RCC 7860 (cell line): ENCODE measurements at regions not wholly inside any gene's neighbourhood (a gene's known extent, or its start where the extent isn't known, plus 50 kb on each side); places are given as distances from the start of the nearest gene placed in this dataset.

ENCODE experiments used
- DNase-seq: peaks from one replicate; pipeline ENCODE4 v3.0.0-alpha.2; 2015; ENCODE audit warnings: low spot score
- FAIRE-seq: peaks from 2 replicates; lab custom pipeline; 2012; peaks lifted over from hg19 to GRCh38; lab: Jason Lieb, UNC

DNA sequence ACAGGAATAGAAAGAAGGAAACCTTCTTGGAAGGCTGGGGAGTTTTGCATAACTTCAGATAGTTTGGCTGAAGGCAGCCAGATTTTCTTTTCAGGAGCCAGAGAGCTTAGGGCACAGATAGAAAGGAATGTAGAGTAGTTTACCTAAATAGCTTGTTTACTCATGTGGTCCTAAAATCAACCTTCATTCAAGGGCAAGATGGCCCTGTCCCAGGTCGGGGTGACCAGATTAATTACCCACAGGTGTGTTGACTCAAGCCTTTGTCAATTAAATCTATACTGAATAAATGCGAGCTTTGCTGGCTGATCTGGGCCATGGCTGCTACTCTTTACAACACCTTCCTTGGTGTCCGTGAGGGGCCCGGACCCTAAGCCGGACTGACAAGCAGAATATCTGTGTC, 792.0 kb upstream of the MAN1A1 start:
- DNase-seq = no peak

GRCh38 chr6:120137492-120137891, 787.9 kb upstream of the MAN1A1 start:
- no peak for DNase-seq
- FAIRE-seq = no peak

More for the DNA sequence above, 792.0 kb upstream of the MAN1A1 start:
- FAIRE-seq = no peak

- FAIRE-seq = no peak
- no peak for DNase-seq
Measured at GRCh38 chr6:120129228-120129627, 779.7 kb upstream of the MAN1A1 start.

GRCh38 chr6:120122401-120122800, 772.8 kb upstream of the MAN1A1 start:
- no peak for FAIRE-seq
- no peak for DNase-seq

DNA sequence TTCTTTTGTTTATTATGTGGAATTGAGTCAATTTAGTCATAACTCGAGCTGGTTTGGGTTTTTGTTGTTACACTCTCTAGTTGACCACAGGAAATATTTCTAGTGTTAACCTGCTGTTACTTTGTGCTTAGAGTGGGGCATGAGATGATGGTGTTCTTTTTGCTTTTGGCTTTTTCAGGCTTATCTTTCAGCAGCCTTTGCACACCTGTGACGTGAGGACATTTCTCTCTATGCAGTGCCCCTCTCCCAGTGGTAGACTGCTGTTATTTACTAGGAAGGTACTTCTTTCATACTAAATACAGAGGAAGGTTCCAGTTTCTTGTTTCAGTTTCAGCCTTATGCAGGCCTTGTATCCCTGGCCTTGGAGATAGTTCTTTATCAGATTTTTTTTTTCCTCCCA, 766.8 kb upstream of the MAN1A1 start:
- FAIRE-seq (no peak), DNase-seq (no peak)

DNA sequence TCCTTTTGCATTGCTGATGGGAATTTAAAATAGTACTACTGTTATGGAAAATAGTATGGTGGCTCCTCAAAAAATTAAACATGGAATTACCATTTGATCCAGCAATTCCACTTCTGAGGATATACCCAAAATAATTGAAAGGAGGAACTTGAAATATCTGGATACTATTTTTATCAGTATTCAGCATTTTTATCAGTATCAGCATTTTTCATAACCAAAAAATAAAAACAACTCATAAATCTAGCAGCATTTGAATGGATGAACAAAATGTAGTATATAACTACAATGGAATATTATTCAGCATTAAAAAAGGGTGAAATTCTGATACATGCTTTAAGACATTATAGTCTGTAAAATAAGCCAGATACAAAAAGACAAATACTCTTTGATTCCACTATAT, 763.4 kb upstream of the MAN1A1 start:
- DNase-seq = no peak
- FAIRE-seq = no peak

DNA sequence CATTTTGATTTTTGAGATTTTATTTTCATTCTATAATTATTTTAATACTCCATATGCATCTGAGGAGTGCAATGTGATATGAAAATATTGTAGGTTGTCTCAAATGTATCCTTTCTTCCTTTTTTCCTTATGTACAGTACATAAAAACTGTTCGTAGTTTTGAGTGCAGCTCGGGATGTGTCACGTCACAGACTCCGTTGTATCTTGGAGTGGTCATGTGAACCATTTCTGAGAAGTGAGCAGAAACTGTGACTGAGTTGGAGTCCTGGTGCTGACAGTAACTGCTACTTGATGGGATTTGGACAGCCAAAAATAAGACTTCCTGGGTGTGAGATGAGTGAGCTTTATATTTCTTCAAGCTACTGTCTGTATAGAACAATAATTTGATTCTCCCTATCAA, 761.4 kb upstream of the MAN1A1 start:
- DNase-seq (no peak), FAIRE-seq (no peak)

DNA sequence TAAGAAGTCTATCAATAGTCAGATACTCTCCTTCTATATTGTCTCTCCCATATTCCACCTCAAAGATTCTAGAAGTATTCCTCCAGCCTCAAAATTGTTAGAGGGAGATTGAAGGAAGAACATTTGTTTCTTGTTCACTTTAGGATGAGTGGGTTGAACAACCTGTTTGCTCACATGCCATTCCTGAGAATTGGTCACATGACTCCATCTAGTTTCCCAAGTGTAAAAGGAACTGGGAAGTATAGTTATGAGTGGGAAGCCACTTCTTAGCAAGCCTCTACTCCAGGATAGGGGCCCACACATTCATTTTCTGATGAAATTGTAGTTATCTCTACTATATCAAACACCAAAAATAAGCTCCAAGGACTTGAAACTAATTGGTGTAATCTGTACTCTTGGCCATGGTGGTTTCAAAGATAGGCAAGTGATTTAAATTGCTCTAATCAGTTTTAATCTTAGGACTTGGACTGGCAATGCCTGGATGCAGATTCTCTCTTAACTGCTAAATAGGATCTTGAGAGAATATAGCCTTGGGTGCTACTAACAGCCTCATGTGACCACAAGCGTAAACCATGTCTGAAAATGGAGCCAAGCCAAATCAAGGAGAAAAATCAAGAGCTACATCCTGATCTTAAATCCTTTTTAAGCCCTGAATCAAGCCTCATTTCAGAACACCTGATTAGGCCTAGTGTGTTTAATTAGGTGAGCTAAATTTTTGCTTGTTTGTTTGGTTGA, 758.7 kb upstream of the MAN1A1 start:
- FAIRE-seq (no peak), DNase-seq (no peak)

DNA sequence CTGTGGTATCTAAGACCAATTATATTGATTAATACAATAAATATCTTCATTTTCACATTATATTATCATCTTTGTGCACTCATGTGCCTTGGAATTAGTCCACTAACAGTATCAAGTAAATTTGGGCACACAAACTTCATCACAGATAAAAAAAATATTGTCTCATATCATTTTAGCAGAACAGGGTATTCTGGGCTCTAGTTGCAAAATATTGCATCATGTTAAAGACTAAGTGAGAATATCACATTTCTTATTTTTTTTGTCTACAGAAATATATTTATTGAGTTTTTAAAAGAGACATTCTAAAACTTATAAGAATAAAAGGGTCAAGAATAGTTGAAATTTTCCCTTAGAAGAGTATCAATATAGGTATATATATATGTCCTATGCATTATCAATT, 754.1 kb upstream of the MAN1A1 start:
- no peak for DNase-seq
- FAIRE-seq = no peak

DNA sequence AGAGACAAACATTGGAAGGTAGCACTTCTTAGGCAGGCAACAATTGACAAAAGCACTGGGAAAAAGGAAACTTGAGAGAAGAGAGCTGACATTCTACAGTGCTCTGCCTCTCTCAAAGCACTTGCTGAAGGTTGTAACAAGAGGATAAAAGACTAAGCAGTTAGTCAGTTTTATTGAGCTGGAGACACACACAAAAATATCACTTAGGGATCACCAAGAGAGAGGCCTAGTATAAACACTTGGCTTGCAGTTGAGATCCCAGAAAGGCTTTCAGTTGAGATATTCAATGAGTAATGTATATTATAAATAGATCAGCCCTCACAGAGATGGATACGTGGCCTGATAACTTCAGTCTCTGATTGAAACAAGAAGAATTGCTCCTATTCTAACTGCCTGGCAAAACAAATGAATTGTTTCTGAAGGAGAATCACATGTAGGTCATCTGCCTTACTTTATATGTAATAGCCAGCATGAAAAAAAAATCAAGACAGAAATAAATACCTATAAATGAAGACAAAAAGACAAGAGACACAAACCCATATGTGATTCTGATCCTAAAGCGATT, 747.2 kb upstream of the MAN1A1 start:
- no peak for FAIRE-seq

GRCh38 chr6:120083186-120083585, 733.6 kb upstream of the MAN1A1 start:
- DNase-seq (no peak), FAIRE-seq (no peak)

More for the DNA sequence above, 747.2 kb upstream of the MAN1A1 start:
- DNase-seq = no peak

DNA sequence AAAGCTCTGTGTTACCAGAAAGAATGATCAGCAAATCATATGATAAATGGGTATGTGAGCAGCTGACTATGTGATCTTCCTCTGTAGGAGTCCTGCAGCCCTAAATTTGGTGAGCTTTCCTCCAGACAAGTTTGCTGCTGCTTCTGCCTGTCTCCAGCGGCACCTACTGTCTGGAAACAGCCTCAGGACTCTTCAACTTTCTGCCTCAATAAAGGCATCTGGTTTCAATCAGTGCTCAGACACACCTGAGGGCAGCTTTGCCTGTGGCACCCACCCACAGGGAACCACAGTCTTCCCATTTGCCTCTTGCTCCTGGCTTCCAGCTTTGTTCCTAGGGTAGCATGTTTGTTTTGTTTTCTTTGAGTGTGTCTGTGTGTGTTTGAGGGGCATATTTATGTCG, 727.9 kb upstream of the MAN1A1 start:
- no peak for FAIRE-seq

DNA sequence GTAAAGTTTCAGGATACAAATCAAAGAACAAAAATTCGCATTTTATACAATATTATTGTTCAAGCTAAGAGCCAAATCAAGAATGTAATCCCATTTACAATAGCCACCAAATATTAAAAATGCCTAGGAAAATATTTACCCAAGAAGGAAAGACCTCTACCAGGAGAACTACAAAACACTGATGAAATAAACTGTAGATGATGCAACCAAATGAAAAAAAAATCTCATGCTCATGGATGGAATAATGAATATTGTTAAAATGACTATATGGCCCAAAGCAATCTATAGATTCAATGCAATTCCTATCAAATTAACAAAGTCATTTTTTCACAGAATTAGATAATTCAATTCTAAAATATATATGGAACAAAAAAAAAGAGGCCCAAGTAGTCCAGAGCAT, 708.8 kb upstream of the MAN1A1 start:
- FAIRE-seq = no peak
- DNase-seq = no peak

More for the DNA sequence above, 727.9 kb upstream of the MAN1A1 start:
- no peak for DNase-seq

- DNase-seq (no peak), FAIRE-seq (no peak)
Measured at GRCh38 chr6:120056085-120056484, 706.5 kb upstream of the MAN1A1 start.

DNA sequence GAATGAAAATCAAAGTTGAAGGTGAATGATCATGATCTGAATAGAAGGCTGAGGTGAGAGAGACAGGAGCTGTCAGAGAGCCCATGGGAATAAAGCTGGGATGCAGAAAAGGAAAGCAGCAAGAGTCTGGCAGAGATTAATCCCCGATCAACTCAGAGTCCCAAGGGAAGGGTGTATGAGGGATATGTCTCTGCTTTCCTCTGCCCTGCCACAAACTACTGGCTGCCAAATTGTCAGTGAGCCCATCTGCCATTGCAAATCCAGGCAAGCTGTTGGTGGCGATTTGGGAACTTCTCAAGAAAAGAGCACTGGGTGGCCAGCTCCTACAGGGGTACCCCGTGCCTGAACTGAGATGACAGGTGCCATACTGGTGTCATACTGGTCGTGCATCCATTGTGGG, 705.5 kb upstream of the MAN1A1 start:
- DNase-seq (no peak), FAIRE-seq (no peak)

GRCh38 chr6:120039664-120040063, 690.1 kb upstream of the MAN1A1 start:
- FAIRE-seq (no peak), DNase-seq (no peak)

DNA sequence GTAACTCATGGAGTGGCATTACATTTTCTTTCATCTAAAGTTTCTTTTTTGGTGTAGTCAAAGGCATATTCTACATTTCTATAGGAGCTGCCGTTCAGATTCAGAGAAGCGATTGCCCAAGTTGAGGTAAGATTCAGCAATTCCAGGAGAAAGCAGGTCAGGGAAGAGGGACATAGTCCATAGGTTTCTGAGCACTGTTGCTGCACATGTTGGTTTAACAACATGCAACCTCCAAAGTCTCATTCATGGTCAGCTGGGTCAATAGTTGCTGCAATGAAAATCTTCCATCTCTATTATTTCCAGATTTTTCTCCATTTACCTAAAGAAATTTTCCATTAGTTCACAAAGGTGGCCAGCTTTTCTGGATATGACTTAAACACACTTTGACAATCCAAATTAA, 682.3 kb upstream of the MAN1A1 start:
- DNase-seq = no peak
- FAIRE-seq = no peak

DNA sequence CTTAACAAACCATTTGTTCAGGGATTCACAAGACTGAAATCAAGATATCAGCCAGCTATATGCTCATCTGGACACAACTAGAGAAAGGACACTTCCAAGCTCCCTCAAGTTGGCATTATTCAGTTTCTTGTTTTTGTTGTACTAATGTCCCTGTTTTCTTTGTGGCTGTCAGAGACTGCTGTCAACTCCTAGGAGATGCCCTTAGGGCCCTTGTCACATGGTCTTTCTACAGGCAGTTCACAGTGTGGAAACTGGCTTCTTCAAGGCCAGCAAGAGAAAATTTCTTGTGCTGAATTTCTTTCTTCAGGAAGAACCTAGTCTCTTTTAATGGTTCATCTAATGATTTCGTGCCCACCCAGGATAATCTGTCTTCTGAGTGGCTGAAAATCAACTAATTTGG, 677.2 kb upstream of the MAN1A1 start:
- no peak for FAIRE-seq
- no peak for DNase-seq

- FAIRE-seq = no peak
- no peak for DNase-seq
Measured at GRCh38 chr6:120010075-120010474, 660.5 kb upstream of the MAN1A1 start.

- no peak for FAIRE-seq
- DNase-seq = peak; percentile 34
Measured at GRCh38 chr6:120005292-120005976, 655.9 kb upstream of the MAN1A1 start.

- DNase-seq (no peak), FAIRE-seq (no peak)
Measured at GRCh38 chr6:119986934-119987549, 637.5 kb upstream of the MAN1A1 start.
